HG03565 (cell line): ENCODE measurements at regions not wholly inside any gene's neighbourhood (a gene's known extent, or its start where the extent isn't known, plus 50 kb on each side); places are given as distances from the start of the nearest gene placed in this dataset.
"Not testable (repeated sequence)": the region's sequence is repeated elsewhere in the genome, so short reads cannot be mapped to it uniquely, and the experiment has no call there.

Source experiments
- ATAC-seq: cut with Tn5 transposase; IDR thresholded peaks from one replicate; pipeline ENCODE4 v1.9.1; 2021; ENCODE audit warnings: mild to moderate bottlenecking, moderate library complexity; ENCODE audit not compliant: unreplicated experiment

- ATAC-seq, result no peak
These were observed 239.2 kb downstream of the ADGRD1 start for GRCh38 chr12:131192951-131193350.

DNA sequence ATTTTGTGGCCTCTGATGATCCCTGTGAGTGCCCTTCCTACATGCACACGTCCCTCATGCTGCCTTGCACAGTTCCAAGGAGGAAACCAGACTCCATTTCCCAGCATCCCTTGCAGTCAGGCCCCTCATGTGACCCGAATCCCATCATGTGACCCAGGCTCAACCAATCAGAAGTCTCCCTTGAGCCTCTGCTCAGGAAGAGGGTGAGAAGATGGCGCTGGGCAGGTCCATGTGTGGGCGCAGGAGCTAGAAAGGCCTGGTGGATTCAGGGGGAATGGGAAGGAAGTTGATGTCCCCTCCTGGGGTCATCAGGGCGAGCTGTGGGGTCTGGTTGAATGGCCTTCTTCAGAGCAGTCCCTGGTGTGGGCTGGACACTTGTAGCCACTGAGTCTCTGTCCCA is 240.5 kb downstream of the ADGRD1 start:
- ATAC-seq, result no peak

DNA sequence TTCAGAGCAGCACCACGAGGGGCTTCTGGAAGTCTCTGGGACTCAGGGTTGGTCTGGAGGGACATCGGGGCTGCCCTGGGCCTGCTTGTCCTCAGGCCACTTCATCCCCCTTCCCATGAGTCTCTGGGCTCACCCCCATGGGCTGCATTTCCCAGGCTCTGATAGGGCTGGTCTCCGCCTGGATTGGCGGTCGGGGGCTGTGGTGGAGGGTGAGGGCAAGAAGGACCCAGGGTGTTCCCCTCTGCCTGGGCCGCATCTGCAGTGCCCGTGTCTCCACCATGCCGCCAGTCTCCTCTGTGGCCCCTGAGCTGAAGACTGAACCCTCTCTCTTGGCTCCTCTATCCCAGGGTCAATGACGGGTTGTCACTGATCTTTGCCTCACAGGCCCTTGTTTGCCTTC is 242.1 kb downstream of the ADGRD1 start:
- ATAC-seq, result no peak

- no peak for ATAC-seq
These were observed 242.5 kb downstream of the ADGRD1 start for GRCh38 chr12:131196220-131196619.

GRCh38 chr12:131197490-131197889 is 243.8 kb downstream of the ADGRD1 start:
- ATAC-seq, result no peak

GRCh38 chr12:131199221-131199620 is 245.5 kb downstream of the ADGRD1 start:
- ATAC-seq, result no peak

- not testable (repeated sequence) for ATAC-seq
These were observed 248.2 kb downstream of the ADGRD1 start for GRCh38 chr12:131201912-131202311.

DNA sequence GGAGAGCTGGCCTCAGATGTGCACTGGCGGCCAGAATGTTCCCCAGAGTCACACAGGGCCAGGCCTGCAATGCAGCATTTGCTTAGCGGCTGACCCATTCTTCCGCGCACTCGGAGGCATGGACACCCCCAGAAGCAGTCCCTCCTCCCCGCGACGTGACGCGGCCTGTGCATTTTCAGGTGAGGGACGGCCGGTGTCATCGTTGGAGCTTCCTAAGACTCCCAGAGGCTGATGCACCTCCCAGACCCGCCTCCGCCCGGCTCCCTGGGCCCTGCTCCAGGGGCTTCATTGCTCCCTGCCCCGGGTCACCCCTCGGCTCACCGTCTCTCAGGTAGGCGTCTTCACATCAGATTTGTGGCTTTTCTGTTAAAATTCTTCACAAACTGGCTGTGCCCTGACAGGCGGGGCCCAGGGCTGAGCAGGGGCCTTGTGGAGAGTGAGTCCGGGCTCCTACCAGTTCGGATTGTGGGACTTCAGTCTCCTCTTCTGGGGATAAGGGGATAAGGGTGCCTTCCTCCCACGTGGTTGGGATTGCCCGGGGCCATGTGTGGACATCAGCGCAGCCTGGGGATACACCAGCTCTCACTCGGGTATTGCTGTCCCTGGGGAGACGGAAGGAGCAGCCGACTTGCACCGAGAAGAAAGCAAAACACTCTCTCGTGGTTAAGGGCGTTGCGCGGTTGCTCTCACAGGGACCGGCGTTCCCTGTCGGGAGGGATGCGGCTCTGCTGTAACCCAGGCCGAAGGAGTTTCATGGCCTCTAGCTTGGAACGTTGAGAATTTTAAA is 249.1 kb downstream of the ADGRD1 start:
- no peak for ATAC-seq

- no peak for ATAC-seq
These were observed 250.1 kb downstream of the ADGRD1 start for GRCh38 chr12:131203666-131204415.

- no peak for ATAC-seq
These were observed 250.9 kb downstream of the ADGRD1 start for GRCh38 chr12:131204416-131205274.

GRCh38 chr12:131205275-131205933 is 251.7 kb downstream of the ADGRD1 start:
- not testable (repeated sequence) for ATAC-seq

GRCh38 chr12:131206630-131207299 is 253.1 kb downstream of the ADGRD1 start:
- not testable (repeated sequence) for ATAC-seq

DNA sequence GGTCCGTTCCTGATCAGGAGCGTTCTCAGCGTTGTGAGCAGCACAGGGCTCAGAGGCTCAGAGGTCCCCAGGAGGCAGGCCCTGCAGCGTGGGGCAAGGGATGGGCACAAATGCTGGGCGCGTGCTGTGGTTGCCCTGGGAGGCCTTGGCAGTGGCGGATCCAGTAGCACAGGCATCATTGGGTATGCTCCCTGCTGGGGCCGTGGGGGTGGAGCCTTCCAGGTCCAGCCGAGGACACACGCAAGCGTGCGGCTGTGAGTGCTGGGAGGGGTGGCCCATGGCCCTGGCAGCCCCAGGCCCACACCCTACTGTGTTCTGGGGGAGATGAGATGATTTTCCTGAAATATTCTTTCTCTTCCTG is 253.6 kb downstream of the ADGRD1 start:
- not testable (repeated sequence) for ATAC-seq

- ATAC-seq, result not testable (repeated sequence)
These were observed 254.1 kb downstream of the ADGRD1 start for GRCh38 chr12:131207841-131208240.

GRCh38 chr12:131208425-131208824 is 254.7 kb downstream of the ADGRD1 start:
- ATAC-seq, result no peak

GRCh38 chr12:131209082-131210070 is 255.7 kb downstream of the ADGRD1 start:
- ATAC-seq, result no peak

DNA sequence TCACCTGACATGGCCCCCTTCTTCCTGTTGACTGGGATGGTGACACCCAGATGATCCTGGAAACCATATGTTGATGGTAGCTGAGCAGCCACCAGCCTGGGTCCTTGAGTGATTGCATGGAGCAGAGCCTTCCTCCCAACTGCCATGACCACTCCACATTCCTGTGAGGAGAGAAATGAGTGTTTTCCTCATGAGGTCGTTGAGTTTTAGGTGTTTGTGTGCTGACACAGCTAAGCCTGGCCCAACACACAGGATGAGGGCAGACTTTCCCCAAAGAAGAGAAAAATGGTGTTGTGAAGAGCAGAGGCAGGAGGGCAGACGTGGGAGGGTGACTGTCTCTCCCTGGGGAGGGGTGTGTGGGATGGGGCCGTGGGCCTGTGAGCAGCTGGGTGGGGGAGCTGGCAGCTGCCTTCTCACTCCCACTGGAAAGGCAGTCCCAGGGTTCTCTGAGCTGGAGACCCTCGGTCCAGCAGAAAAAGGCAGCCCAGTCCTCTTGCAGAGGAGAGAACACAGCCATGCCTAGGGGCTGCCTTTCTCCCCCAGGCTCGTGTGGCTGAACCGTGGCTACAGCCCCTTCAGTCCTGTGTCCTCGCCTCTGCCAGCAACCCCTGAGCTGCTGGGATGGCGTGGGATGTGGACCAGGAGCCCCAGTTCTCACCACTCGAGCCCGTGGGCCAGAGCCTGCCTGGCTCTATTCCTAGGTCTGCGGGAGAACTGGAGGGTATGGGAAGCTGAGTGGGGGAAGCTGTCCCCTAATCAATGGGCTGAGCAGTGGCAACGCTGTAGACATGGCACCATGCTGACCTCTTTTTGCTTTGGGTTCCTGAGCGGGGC is 257.0 kb downstream of the ADGRD1 start:
- no peak for ATAC-seq

- no peak for ATAC-seq
These were observed 257.7 kb downstream of the ADGRD1 start for GRCh38 chr12:131211340-131211938.
